Jurkat, Clone E6-1 (cell line): ENCODE measurements at regions not wholly inside any gene's neighbourhood (a gene's known extent, or its start where the extent isn't known, plus 50 kb on each side); places are given as distances from the start of the nearest gene placed in this dataset.
"Not testable (repeated sequence)": the region's sequence is repeated elsewhere in the genome, so short reads cannot be mapped to it uniquely, and the experiment has no call there.

Source experiments
- DNase-seq: peaks from one replicate; pipeline ENCODE4 v3.0.0-alpha.2; 2011; ENCODE audit warnings: low read depth, low spot score
- H3K4me3 ChIP-seq: 2 replicates; pipeline ENCODE4 v1.5.1; 2011; ENCODE audit warnings: mild to moderate bottlenecking, low read length, control low read depth, moderate library complexity

GRCh38 chr14:71739273-71739990, 192.8 kb upstream of the RGS6 start:
- H3K4me3 ChIP-seq = no peak overlapping the region
- peak; percentile 20 for DNase-seq

- no peak overlapping the region for H3K4me3 ChIP-seq
- DNase-seq = no peak
Observed at GRCh38 chr14:71741241-71741640, 191.0 kb upstream of the RGS6 start.

- no peak overlapping the region for H3K4me3 ChIP-seq
- no peak for DNase-seq
Observed at GRCh38 chr14:71742485-71742884, 189.7 kb upstream of the RGS6 start.

- DNase-seq = no peak
- no peak overlapping the region for H3K4me3 ChIP-seq
Observed at GRCh38 chr14:71745072-71745471, 187.2 kb upstream of the RGS6 start.

GRCh38 chr14:71748196-71748595, 184.0 kb upstream of the RGS6 start:
- H3K4me3 ChIP-seq = no peak overlapping the region
- DNase-seq = no peak

- DNase-seq = peak; percentile 27
- H3K4me3 ChIP-seq = no peak overlapping the region
Observed at GRCh38 chr14:71749613-71750238, 182.5 kb upstream of the RGS6 start.

GRCh38 chr14:71751264-71751663, 181.0 kb upstream of the RGS6 start:
- DNase-seq = no peak
- no peak overlapping the region for H3K4me3 ChIP-seq

- DNase-seq = no peak
- no peak overlapping the region for H3K4me3 ChIP-seq
Observed at GRCh38 chr14:71752111-71752738, 180.0 kb upstream of the RGS6 start.

- peak; percentile 54 for DNase-seq
- no peak overlapping the region for H3K4me3 ChIP-seq
Observed at GRCh38 chr14:71753126-71753830, 179.0 kb upstream of the RGS6 start.

- DNase-seq = no peak
- no peak overlapping the region for H3K4me3 ChIP-seq
Observed at GRCh38 chr14:71753976-71754375, 178.3 kb upstream of the RGS6 start.

- no peak overlapping the region for H3K4me3 ChIP-seq
- DNase-seq = no peak
Observed at GRCh38 chr14:71754422-71755095, 177.7 kb upstream of the RGS6 start.

- no peak for DNase-seq
- H3K4me3 ChIP-seq = no peak overlapping the region
Observed at GRCh38 chr14:71758229-71758951, 173.8 kb upstream of the RGS6 start.

GRCh38 chr14:71762575-71762974, 169.7 kb upstream of the RGS6 start:
- no peak for DNase-seq

GRCh38 chr14:71764701-71765382, 167.4 kb upstream of the RGS6 start:
- DNase-seq = no peak
- H3K4me3 ChIP-seq = no peak overlapping the region

More at GRCh38 chr14:71762575-71762974, 169.7 kb upstream of the RGS6 start:
- H3K4me3 ChIP-seq = no peak overlapping the region

- H3K4me3 ChIP-seq = no peak overlapping the region
- DNase-seq = no peak
Observed at GRCh38 chr14:71765505-71765904, 166.7 kb upstream of the RGS6 start.

- DNase-seq = no peak
- H3K4me3 ChIP-seq = no peak overlapping the region
Observed at GRCh38 chr14:71770431-71770830, 161.8 kb upstream of the RGS6 start.

- not testable (repeated sequence) for H3K4me3 ChIP-seq, DNase-seq
Observed at GRCh38 chr14:71771421-71771820, 160.8 kb upstream of the RGS6 start.

GRCh38 chr14:71771996-71772395, 160.2 kb upstream of the RGS6 start:
- not testable (repeated sequence) for H3K4me3 ChIP-seq, DNase-seq
